Lower lobe of right lung (tissue), 2 donors: ENCODE measurements at regions not wholly inside any gene's neighbourhood (a gene's known extent, or its start where the extent isn't known, plus 50 kb on each side); places are given as distances from the start of the nearest gene placed in this dataset.

Source experiments
- ATAC-seq, 2 donors: fragments of 200-7000 bp; cut with Tn5 transposase; one replicate each; pipeline ENCODE4 v1.9.1; 2020 to 2022; ENCODE audit warnings: mild to moderate bottlenecking in 2 of 2, moderate library complexity in 2 of 2
- DNase-seq: peaks from one replicate; pipeline ENCODE4 v3.0.0-alpha.2; 2020
- H3K27ac ChIP-seq: fragments of 200-600 bp; one replicate; pipeline ENCODE4 v1.8.0; 2022
- H3K27me3 ChIP-seq: fragments of 200-600 bp; one replicate; pipeline ENCODE4 v1.8.0; 2022; ENCODE audit warnings: low read depth
- H3K36me3 ChIP-seq: fragments of 200-600 bp; one replicate; pipeline ENCODE4 v1.8.0; 2022; ENCODE audit warnings: mild to moderate bottlenecking
- H3K4me1 ChIP-seq: fragments of 200-600 bp; one replicate; pipeline ENCODE4 v1.8.0; 2022
- H3K4me3 ChIP-seq: fragments of 200-600 bp; one replicate; pipeline ENCODE4 v1.8.0; 2022; ENCODE audit warnings: mild to moderate bottlenecking
- H3K9me3 ChIP-seq: fragments of 200-600 bp; one replicate; pipeline ENCODE4 v1.8.0; 2022
- intact Hi-C: fragments of 100-400 bp; cut with DNase I; formaldehyde crosslinking; loops from one replicate; pipeline ENCODE4 v1.11.0; 2022
- TF ChIP-seq, protein P1 (sequence below): fragments of 200-600 bp; IDR thresholded peaks from one replicate; pipeline ENCODE4 v1.8.0; 2022; ENCODE audit warnings: antibody characterized with exemption, mild to moderate bottlenecking
- donor health status: DM: no; HTN: yes; CAD: no; lungs with severe emphysema.

DNA sequence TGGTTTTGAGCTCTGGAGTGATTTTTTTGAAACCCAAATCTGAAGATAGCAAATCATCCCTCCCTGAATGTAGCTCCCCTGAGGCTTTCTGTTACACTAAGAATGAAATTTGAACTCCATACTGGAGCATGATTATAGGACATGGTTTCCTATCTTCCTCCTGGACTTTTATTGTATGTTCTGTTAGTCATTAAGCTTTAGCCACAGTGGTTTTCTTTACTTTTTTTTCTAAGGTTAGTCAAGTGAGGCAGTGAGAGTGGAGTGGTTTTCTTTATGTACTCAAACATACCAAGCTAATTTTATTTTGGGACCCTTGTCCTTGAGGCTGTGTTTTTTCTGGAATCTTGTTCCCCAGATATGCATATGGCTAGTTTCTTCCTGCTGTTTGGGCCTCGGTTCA is 55.2 kb upstream of the FRMD4B start:
- TF ChIP-seq, protein P1, sequence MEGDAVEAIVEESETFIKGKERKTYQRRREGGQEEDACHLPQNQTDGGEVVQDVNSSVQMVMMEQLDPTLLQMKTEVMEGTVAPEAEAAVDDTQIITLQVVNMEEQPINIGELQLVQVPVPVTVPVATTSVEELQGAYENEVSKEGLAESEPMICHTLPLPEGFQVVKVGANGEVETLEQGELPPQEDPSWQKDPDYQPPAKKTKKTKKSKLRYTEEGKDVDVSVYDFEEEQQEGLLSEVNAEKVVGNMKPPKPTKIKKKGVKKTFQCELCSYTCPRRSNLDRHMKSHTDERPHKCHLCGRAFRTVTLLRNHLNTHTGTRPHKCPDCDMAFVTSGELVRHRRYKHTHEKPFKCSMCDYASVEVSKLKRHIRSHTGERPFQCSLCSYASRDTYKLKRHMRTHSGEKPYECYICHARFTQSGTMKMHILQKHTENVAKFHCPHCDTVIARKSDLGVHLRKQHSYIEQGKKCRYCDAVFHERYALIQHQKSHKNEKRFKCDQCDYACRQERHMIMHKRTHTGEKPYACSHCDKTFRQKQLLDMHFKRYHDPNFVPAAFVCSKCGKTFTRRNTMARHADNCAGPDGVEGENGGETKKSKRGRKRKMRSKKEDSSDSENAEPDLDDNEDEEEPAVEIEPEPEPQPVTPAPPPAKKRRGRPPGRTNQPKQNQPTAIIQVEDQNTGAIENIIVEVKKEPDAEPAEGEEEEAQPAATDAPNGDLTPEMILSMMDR, result no peak
- DNase-seq, result no peak
- no peak overlapping the region for H3K4me3 ChIP-seq

DNA sequence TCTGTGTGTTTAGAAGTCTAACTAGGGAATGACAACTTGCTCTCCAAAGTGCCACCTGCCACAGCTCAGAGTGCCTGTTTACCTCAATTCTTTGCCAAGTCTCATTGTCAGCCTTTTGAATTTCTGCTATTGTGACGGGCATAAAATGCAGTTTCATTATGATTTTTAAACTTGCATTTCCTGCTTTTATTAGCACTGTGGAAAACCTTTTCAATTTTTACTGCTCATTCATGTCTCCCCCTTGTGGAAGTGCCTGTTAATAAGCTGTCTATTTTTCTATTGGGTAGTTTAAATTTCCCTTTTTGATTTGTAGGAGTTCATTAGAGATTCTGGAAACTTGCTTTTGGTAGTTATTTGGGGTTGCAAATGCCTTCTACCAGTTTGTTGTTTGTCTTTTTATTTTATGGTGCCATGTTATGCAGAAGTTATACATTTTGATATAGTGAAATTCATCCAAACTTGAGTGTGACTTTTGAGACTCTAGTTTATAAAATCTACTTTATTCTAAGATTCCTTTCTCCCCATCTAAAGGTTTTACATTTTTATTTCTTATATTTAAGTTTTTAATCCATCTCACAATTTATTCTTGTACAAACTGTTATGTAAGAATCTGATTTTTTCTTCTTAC is 53.9 kb upstream of the FRMD4B start:
- no peaks in the 10 kb centered on the region for H3K9me3 ChIP-seq
- no peak overlapping the region for H3K27ac ChIP-seq
- no peaks in the 10 kb centered on the region for H3K27me3 ChIP-seq
- no peak overlapping the region for H3K4me3 ChIP-seq
- peaks cover 13% of the 10 kb centered on the region for H3K4me1 ChIP-seq
- H3K36me3 ChIP-seq, result no peaks in the 10 kb centered on the region
- intact Hi-C loops, result no loop called here
- ATAC-seq, result peak; percentile 54 to 63
- DNase-seq, result no peak
- TF ChIP-seq, protein P1, result peak; percentile 64

More for the DNA sequence above, 55.2 kb upstream of the FRMD4B start:
- ATAC-seq, result peak in 1 of 2 donors; percentile 19
- Histone ChIP-seq H3K27me3 (no peaks in the 10 kb centered on the region), H3K4me1 (peaks cover 3% of the 10 kb centered on the region), H3K27ac (no peak overlapping the region), H3K36me3 (no peaks in the 10 kb centered on the region), H3K9me3 (no peaks in the 10 kb centered on the region)
- intact Hi-C loops, result no loop called here

DNA sequence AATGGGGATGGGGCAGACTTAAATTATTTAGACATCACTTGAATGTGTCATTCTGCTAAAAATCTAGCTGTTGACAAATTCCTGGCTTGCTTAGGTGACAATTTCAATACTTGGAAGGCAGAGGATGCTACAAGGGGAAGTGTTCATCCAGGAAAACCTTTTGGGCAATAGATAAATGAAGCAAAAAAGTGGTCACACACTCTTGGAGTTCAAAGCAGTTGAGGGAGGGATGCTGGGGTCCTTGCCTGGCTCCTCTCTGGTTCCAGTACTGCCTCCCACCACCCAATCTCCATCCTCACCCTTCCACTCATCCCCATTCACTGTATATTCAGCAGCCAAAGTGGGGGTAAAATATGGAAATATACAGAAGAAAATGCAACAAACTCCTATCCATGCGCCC is 52.6 kb upstream of the FRMD4B start:
- Histone ChIP-seq H3K36me3 (no peaks in the 10 kb centered on the region), H3K9me3 (no peaks in the 10 kb centered on the region), H3K4me3 (no peak overlapping the region), H3K4me1 (peaks cover 13% of the 10 kb centered on the region), H3K27ac (no peak overlapping the region), H3K27me3 (no peaks in the 10 kb centered on the region)
- no peak for DNase-seq
- intact Hi-C loops, result no loop called here
- ATAC-seq, result no peak
- TF ChIP-seq, protein P1, result no peak

DNA sequence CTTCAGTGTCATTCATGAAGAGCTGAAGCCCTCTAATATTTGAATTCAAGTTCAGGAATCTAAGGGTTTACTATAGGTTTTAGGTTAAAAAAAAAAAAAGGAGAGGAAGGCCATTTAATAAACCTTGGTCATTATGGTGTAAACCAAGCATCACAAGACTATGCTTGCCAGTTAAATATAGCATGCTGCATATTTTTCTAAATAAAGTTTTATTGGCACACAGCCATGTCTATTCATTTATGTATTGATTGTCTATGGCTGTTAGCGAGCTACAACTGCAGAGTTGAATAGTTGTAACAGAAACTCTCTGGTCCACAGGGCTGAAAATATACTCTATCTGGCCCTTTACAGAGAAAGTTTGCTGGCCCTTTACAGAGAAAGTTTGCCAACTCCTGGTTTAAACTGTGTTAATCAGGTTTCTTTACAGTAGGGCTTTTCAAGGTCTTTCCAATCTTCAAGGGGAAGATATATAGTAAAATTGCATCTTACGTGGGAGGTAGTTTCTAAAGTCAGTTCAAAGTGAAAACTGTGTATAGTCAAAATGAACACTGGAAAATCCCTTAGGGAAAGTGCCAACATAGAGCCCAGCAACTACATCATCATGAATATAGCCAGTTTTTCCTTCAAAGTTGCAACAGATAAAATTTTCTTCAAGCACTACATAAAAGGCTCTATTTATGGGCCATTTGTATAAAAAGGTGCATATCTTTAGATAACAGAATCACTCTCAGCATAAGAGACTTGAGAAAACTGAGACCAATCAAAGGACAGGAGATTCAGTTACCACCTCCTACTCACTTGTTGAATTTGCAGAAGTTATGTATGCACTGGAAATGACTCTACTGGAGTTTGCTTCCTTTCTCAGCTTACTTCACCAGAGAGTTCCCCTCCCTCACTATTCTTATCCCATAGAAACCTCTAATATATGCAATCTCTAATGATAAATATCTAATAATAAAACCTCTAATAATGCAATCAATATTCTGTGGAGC is 49.7 kb upstream of the FRMD4B start:
- Histone ChIP-seq H3K9me3 (no peaks in the 10 kb centered on the region), H3K27me3 (no peaks in the 10 kb centered on the region), H3K4me1 (peaks cover 13% of the 10 kb centered on the region), H3K36me3 (no peaks in the 10 kb centered on the region), H3K27ac (no peak overlapping the region), H3K4me3 (no peak overlapping the region)
- DNase-seq (no peak), ATAC-seq (no peak)
- intact Hi-C loops, result no loop called here
- TF ChIP-seq, protein P1, result no peak
